ENCODE measurements at regions not wholly inside any gene's neighbourhood (a gene's known extent, or its start where the extent isn't known, plus 50 kb on each side); places are given as distances from the start of the nearest gene placed in this dataset.
"Not testable (repeated sequence)": the region's sequence is repeated elsewhere in the genome, so short reads cannot be mapped to it uniquely, and the experiment has no call there.

GRCh38 chr18:29841631-29842030 is 1200.9 kb downstream of the DSC3 start:
- DNase-seq (ENCODE audit: low read depth) = no peak
- H3K4me3 ChIP-seq (ENCODE audit: low read depth, low read length) = no peak overlapping the region
- TF ChIP-seq CTCF (IDR thresholded peaks at IDR 0.05; ENCODE audit: insufficient read depth, low read length) = no peak

DNA sequence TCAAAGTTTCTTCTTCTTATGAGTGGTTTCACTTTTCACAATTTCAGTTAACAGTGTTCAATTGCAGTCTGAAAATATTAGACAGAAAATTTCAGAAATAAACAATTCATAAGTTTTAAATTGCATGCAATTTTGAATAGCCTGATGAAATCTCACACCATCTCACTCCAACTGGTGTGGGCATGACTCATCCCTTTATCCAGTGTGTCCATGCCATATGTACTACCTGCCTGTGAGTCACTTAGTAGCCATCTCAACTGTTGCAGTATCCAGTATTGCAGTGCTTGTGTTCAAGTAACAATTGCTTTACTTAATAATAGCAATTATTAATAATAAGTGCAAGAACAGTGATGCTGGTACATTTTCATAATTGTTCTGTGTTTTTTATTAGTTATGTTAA is 1202.5 kb downstream of the DSC3 start:
- H3K4me3 ChIP-seq (ENCODE audit: low read depth, low read length) = no peak overlapping the region
- peak; percentile 83 for DNase-seq (ENCODE audit: low read depth)
- TF ChIP-seq CTCF (IDR thresholded peaks at IDR 0.05; ENCODE audit: insufficient read depth, low read length) = no peak

DNA sequence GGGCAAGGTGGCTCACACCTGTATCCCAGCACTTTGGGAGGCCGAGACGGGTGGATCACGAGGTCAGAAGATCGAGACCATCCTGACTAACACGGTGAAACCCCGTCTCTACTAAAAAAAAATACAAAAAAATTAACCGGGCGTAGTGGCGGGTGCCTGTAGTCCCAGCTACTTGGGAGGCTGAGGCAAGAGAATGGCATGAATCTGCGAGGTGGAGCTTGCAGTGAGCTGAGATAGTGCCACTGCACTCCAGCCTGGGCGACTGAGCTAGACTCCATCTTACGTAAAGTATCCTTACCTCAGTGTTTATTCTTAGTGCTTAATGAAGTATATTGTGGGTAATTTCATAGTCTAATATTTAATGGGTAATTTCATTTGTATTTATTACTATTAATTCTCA is 1203.6 kb downstream of the DSC3 start:
- not testable (repeated sequence) for H3K4me3 ChIP-seq (ENCODE audit: low read depth, low read length); DNase-seq (ENCODE audit: low read depth)

GRCh38 chr18:29838556-29838955 is 1204.0 kb downstream of the DSC3 start:
- no peak for DNase-seq (ENCODE audit: low read depth)
- H3K4me3 ChIP-seq (ENCODE audit: low read depth, low read length) = no peak overlapping the region
- no peak for TF ChIP-seq CTCF (IDR thresholded peaks at IDR 0.05; ENCODE audit: insufficient read depth, low read length)

GRCh38 chr18:29823671-29824070 is 1218.9 kb downstream of the DSC3 start:
- no peak for DNase-seq (ENCODE audit: low read depth)
- no peak overlapping the region for H3K4me3 ChIP-seq (ENCODE audit: low read depth, low read length)
- TF ChIP-seq CTCF (IDR thresholded peaks at IDR 0.05; ENCODE audit: insufficient read depth, low read length) = no peak

DNA sequence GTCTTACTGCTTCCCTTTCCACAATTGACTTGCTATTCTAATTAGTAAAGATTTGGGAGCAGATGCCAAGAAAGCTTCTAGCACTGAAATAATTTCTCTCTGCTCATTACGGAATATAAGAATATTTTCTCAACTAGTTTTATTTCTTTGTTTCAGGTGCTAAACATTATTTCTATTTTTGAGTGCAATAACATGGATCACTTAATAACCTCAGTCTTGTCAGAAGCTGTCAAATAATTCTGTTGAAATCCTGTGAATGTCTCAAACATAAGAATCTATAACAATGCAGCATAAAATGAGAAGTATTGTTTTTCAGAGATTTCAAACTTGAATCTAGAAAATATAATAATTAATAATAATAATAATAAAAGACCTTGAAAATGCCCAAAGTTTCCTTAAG is 1221.0 kb downstream of the DSC3 start:
- TF ChIP-seq CTCF (IDR thresholded peaks at IDR 0.05; ENCODE audit: insufficient read depth, low read length) = no peak
- no peak overlapping the region for H3K4me3 ChIP-seq (ENCODE audit: low read depth, low read length)
- DNase-seq (ENCODE audit: low read depth) = no peak

DNA sequence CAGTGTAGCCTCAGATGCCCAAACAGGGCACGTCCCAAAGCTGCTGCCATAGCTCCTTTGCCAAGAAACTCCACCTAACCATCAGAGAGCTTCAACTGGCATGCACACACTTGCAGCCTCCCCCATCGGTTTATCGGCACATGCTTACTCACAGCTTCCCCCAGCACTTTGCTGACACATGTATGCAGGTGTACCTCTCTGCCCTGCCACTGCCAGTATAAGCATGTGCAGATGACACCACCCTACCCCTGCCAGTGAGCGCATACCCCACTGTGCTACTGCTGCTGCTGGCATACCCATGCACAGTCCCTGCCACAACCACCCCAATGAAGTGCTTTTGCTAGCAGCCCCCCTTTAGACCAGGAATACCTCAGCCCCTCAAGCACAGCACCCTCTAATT is 1231.0 kb downstream of the DSC3 start:
- H3K4me3 ChIP-seq (ENCODE audit: low read depth, low read length) = no peak overlapping the region
- no peak for DNase-seq (ENCODE audit: low read depth)
- no peak for TF ChIP-seq CTCF (IDR thresholded peaks at IDR 0.05; ENCODE audit: insufficient read depth, low read length)
